Spleen (tissue), 7 donors: ENCODE measurements at regions not wholly inside any gene's neighbourhood (a gene's known extent, or its start where the extent isn't known, plus 50 kb on each side); places are given as distances from the start of the nearest gene placed in this dataset.

Experiments
- POLR2A ChIP-seq, 3 donors: fragments of 450-650 bp; IDR thresholded peaks; one replicate each; pipeline ENCODE4 v1.5.1; 2017; ENCODE audit warnings: antibody characterized with exemption in 3 of 3, mild to moderate bottlenecking in 1 of 3
- TF ChIP-seq, protein P1 (sequence below), 11 experiments: fragments of 200-600 bp in 7 of 11; fragments of 450-650 bp in 4 of 11; sonication (generic) in 4 of 11; IDR thresholded peaks in 8 of 11; conservative IDR thresholded peaks in 3 of 11; 1 replicate in 7 of 11; 2 replicates in 4 of 11; pipeline versions ENCODE4 v1.4.0 to v1.8.0; 2016 to 2021; ENCODE audit warnings: antibody characterized with exemption in 11 of 11, inconsistent platforms in 4 of 11, mild to moderate bottlenecking in 1 of 11
- donor health status: DM: no; HTN: no; CAD: no; lungs with moderate emphysema.
- donor health status: DM: no; HTN: no; CAD: no.
- donor health status: DM: no; HTN: no; CAD: no.

DNA sequence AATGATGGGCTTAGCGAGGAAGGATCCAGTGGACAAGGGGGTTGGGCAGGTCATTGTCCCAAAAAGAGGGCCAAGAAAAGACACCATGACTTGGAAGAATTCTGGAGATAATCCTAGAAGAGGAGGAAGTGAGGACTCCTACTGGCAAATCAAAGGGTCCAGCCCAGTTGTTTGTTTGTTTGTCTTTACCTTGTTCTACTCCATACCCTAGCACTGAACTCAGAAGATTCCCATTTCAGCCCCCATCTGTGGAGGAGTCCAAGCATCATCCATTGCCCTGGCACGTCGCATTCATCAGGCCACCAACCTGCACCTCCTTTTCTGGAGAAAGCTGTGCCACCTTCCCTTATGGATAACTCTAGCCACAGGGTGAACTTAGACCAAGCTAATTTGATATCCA, 326.2 kb downstream of the EN1 start:
- TF ChIP-seq, protein P1, sequence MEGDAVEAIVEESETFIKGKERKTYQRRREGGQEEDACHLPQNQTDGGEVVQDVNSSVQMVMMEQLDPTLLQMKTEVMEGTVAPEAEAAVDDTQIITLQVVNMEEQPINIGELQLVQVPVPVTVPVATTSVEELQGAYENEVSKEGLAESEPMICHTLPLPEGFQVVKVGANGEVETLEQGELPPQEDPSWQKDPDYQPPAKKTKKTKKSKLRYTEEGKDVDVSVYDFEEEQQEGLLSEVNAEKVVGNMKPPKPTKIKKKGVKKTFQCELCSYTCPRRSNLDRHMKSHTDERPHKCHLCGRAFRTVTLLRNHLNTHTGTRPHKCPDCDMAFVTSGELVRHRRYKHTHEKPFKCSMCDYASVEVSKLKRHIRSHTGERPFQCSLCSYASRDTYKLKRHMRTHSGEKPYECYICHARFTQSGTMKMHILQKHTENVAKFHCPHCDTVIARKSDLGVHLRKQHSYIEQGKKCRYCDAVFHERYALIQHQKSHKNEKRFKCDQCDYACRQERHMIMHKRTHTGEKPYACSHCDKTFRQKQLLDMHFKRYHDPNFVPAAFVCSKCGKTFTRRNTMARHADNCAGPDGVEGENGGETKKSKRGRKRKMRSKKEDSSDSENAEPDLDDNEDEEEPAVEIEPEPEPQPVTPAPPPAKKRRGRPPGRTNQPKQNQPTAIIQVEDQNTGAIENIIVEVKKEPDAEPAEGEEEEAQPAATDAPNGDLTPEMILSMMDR (IDR thresholded peaks at IDR 0.05 in 8 of 11, conservative IDR thresholded peaks at IDR 0.05 in 3 of 11), result no peak
- TF ChIP-seq POLR2A (IDR thresholded peaks at IDR 0.05), result no peak
